OCI-LY7 (cell line): ENCODE measurements at regions not wholly inside any gene's neighbourhood (a gene's known extent, or its start where the extent isn't known, plus 50 kb on each side); places are given as distances from the start of the nearest gene placed in this dataset.

Experiments
- BruUV-seq: library from RNA; stranded (reverse); fragments of 400-500 nt; replicated peaks from 2 replicates; lab custom pipeline; 2021; lab: Mats Ljungman, UMichigan
- CTCF ChIA-PET: fragments of 300-600 bp; sonication (Branson Sonifier 250); formaldehyde crosslinking; loops from one replicate; lab custom pipeline; 2022; ENCODE audit warnings: antibody characterized with exemption; ENCODE audit not compliant: unreplicated experiment; lab: Charles Lee
- POLR2A ChIA-PET: fragments of 300-600 bp; sonication (Branson Sonifier 250); formaldehyde crosslinking; loops from one replicate; lab custom pipeline; 2022; ENCODE audit warnings: antibody characterized with exemption; lab: Charles Lee
- DNase-seq: peaks from one replicate; pipeline ENCODE4 v3.0.0-alpha.2; 2015; ENCODE audit warnings: low spot score
- H2AFZ ChIP-seq: fragments of 200-600 bp; sonication (generic), shearing (Covaris generic); 2 replicates; pipeline ENCODE4 v1.6.1; 2014; ENCODE audit warnings: mild to moderate bottlenecking, antibody characterized with exemption, low read length, moderate library complexity
- H3K27ac ChIP-seq: fragments of 200-600 bp; sonication (generic); 2 replicates; pipeline ENCODE4 v1.5.1; 2014; ENCODE audit warnings: mixed run types, low read depth, mild to moderate bottlenecking, moderate library complexity, low read length, inconsistent platforms; ENCODE audit not compliant: poor library complexity, severe bottlenecking
- H3K36me3 ChIP-seq: fragments of 200-600 bp; sonication (generic); 2 replicates; pipeline ENCODE4 v1.6.1; 2014; ENCODE audit warnings: mild to moderate bottlenecking, antibody characterized with exemption, low read length, moderate library complexity, mixed read lengths; ENCODE audit not compliant: insufficient read depth
- H3K4me1 ChIP-seq: fragments of 200-600 bp; sonication (generic); 2 replicates; pipeline ENCODE4 v1.5.1; 2014; ENCODE audit warnings: mild to moderate bottlenecking, low read length; ENCODE audit not compliant: insufficient read depth, poor library complexity, severe bottlenecking
- H3K4me2 ChIP-seq: fragments of 200-600 bp; sonication (generic); 2 replicates; pipeline ENCODE4 v1.6.1; 2014; ENCODE audit warnings: mild to moderate bottlenecking, low read length
- H3K4me3 ChIP-seq: fragments of 200-600 bp; sonication (generic); 2 replicates; pipeline ENCODE4 v1.5.1; 2014; ENCODE audit warnings: mild to moderate bottlenecking, low read depth, low read length; ENCODE audit not compliant: poor library complexity, severe bottlenecking
- H3K79me2 ChIP-seq: fragments of 200-600 bp; sonication (generic); 2 replicates; pipeline ENCODE4 v1.6.1; 2016; ENCODE audit warnings: low read depth, mild to moderate bottlenecking, low read length, moderate library complexity, mixed read lengths; ENCODE audit not compliant: insufficient read depth
- H3K9me2 ChIP-seq: fragments of 200-600 bp; sonication (generic); 2 replicates; pipeline ENCODE4 v1.6.1; 2016; ENCODE audit warnings: mild to moderate bottlenecking, low read length, mixed read lengths; ENCODE audit not compliant: insufficient read depth
- H3K9me3 ChIP-seq: fragments of 200-600 bp; sonication (generic); 2 replicates; pipeline ENCODE4 v1.6.1; 2014; ENCODE audit warnings: mild to moderate bottlenecking, mixed run types, low read length, mixed read lengths
- H4K20me1 ChIP-seq: fragments of 200-600 bp; sonication (generic); 2 replicates; pipeline ENCODE4 v1.6.1; 2014; ENCODE audit warnings: mild to moderate bottlenecking, antibody characterized with exemption, low read length, moderate library complexity, mixed read lengths; ENCODE audit not compliant: insufficient read depth
- EZH2phosphoT487 ChIP-seq: fragments of 200-600 bp; sonication (generic); IDR thresholded peaks from 2 replicates; pipeline ENCODE4 v1.6.1; 2018; ENCODE audit warnings: low read depth, borderline replicate concordance, mild to moderate bottlenecking, mixed run types, antibody characterized with exemption, low read length, moderate library complexity, mixed read lengths
- intact Hi-C: fragments of 100-400 bp; cut with micrococcal nuclease; formaldehyde crosslinking; loops from one replicate; pipeline ENCODE4 v1.10.0; 2022; ENCODE audit not compliant: unreplicated experiment
- TF ChIP-seq, protein P1 (sequence below): fragments of 200-600 bp; sonication (generic); conservative IDR thresholded peaks from 2 replicates; pipeline ENCODE4 v1.5.1; 2014; ENCODE audit warnings: mild to moderate bottlenecking, antibody characterized with exemption, low read length, moderate library complexity, mixed read lengths

DNA sequence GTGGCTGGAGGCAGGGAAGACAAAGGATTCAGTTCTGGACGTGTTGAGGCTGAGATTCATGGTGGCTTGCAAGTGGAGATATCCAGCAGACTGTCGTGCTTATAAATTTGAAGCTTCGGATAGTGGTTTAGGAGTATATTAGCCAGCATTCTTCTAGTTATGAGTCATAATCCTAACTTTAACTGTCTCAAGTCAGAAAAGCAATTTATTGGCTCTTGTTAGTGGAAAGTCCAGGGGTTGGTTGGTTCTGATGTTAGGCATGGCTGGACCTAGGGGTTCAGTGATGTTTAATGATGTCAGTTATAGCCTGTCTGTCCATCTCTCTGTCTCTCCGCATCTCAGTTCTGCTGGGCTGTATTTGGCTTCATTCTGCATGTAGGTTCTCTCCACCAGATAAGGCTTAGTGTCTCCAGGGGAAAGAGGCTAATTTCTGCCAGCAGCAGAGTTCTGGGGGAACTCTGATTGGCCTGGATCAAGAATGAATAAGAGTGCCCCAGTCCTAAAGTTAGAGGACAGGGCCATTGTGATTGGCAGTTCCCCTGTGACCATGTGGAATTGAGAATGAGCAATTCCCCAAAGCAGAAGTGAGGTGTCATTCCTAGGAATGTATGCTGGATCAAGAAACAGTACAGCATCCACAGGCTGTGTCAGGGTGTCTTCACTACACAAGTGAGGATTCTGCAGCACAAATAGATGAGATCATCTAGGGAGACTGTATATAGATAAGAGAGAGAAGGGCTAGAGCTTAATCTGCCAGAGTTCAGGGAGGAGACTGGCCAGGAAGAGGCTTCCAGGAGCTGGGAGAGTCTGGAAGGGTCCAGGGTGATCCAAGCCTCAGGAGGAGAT, 72.9 kb upstream of the SHB start:
- Histone ChIP-seq H3K4me2 (no peak overlapping the region), H3K36me3 (no peaks in the 10 kb centered on the region), H3K9me2 (no peaks in the 10 kb centered on the region), H3K79me2 (no peaks in the 10 kb centered on the region), H3K27ac (no peak overlapping the region), H3K4me1 (no peaks in the 10 kb centered on the region), H2AFZ (no peak overlapping the region), H4K20me1 (no peaks in the 10 kb centered on the region), H3K4me3 (no peak overlapping the region), H3K9me3 (no peaks in the 10 kb centered on the region)
- intact Hi-C loops = loop anchor here (2.0 kb wide), 1 partner anchor 27 kb away; no protein-coding TSS in a partner anchor
- BruUV-seq = no TSS peak
- no peak for DNase-seq
- CTCF ChIA-PET = no interaction called here
- no peak for TF ChIP-seq EZH2phosphoT487
- POLR2A ChIA-PET = no interaction called here

DNA sequence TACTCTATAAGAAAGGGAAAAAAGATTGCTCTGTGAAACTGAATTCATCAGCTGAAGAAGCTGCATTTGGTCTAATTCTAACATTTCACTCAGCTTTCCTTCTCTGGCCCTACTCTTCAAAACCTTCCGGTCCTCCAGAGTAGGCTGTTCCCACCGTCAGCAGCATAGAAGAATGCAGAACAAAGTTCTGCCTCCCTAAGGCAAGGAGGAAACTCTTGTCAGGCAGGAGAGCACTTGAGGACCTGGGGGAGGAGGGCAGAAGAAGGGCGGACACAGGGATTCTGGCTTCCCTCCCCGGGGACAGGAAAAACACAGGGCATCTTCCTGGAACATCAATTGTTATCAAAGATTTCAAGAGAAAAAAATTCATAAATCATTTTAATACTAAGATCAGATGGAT, 69.2 kb upstream of the SHB start:
- Histone ChIP-seq H3K79me2 (no peaks in the 10 kb centered on the region), H3K27ac (no peak overlapping the region), H3K4me1 (no peaks in the 10 kb centered on the region), H4K20me1 (no peaks in the 10 kb centered on the region), H3K36me3 (no peaks in the 10 kb centered on the region), H3K9me2 (no peaks in the 10 kb centered on the region), H3K4me2 (no peak overlapping the region), H2AFZ (no peak overlapping the region), H3K4me3 (no peak overlapping the region), H3K9me3 (no peaks in the 10 kb centered on the region)
- no TSS peak for BruUV-seq
- ChIA-PET POLR2A (no interaction called here), CTCF (no interaction called here)
- no peak for TF ChIP-seq EZH2phosphoT487
- TF ChIP-seq, protein P1, sequence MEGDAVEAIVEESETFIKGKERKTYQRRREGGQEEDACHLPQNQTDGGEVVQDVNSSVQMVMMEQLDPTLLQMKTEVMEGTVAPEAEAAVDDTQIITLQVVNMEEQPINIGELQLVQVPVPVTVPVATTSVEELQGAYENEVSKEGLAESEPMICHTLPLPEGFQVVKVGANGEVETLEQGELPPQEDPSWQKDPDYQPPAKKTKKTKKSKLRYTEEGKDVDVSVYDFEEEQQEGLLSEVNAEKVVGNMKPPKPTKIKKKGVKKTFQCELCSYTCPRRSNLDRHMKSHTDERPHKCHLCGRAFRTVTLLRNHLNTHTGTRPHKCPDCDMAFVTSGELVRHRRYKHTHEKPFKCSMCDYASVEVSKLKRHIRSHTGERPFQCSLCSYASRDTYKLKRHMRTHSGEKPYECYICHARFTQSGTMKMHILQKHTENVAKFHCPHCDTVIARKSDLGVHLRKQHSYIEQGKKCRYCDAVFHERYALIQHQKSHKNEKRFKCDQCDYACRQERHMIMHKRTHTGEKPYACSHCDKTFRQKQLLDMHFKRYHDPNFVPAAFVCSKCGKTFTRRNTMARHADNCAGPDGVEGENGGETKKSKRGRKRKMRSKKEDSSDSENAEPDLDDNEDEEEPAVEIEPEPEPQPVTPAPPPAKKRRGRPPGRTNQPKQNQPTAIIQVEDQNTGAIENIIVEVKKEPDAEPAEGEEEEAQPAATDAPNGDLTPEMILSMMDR = no peak
- DNase-seq = no peak
- intact Hi-C loops = no loop called here

DNA sequence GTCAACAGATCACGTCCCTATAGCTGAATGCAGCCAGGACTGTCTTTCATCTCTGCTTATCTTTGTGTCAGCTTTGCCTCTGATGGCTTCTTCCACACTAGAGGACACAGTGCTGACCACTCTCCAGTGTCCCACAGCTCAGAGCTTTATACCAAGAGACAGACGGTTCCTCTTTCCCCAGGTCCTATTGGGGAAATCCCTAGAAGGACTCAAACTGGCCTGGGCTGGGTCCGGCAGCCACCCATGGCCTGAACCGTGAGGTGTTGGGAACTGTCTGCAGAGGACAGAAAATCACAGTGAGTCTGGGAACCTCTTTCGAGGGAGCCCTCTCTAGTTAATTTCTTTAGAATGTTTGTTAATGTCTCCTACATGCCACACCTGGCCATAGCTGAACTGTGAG, 68.3 kb upstream of the SHB start:
- Histone ChIP-seq H3K79me2 (no peaks in the 10 kb centered on the region), H3K4me3 (no peak overlapping the region), H3K27ac (no peak overlapping the region), H4K20me1 (no peaks in the 10 kb centered on the region), H3K4me1 (no peaks in the 10 kb centered on the region), H3K4me2 (no peak overlapping the region), H2AFZ (no peak overlapping the region), H3K9me2 (no peaks in the 10 kb centered on the region), H3K9me3 (no peaks in the 10 kb centered on the region), H3K36me3 (no peaks in the 10 kb centered on the region)
- intact Hi-C loops = no loop called here
- no peak for DNase-seq
- no TSS peak for BruUV-seq
- ChIA-PET POLR2A (interaction anchor here (0.8 kb wide), 1 partner anchor 16 kb away, joined by 4 read pairs; no protein-coding TSS in a partner anchor), CTCF (no interaction called here)
- TF ChIP-seq, protein P1 = no peak
- TF ChIP-seq EZH2phosphoT487 = no peak
